ENCODE measurements at regions not wholly inside any gene's neighbourhood (a gene's known extent, or its start where the extent isn't known, plus 50 kb on each side); places are given as distances from the start of the nearest gene placed in this dataset.
A peak's percentile ranks its signal among the peaks of the same experiment; 100 is the strongest.

GRCh38 chr20:24779946-24780345 is 169.1 kb upstream of the CST7 start:
- no peak overlapping the region for H3K4me3 Mint-ChIP-seq
- no peak overlapping the region for H3K27ac Mint-ChIP-seq
- no peak for DNase-seq
- no peak for ATAC-seq (replicated peaks in 1 of 2)
- peaks cover 0 to 4% of the 10 kb centered on the region in 2 donors for H3K36me3 Mint-ChIP-seq (ENCODE audit: insufficient read depth in 2 of 2)
- H3K4me1 Mint-ChIP-seq (ENCODE audit: low read depth), result peaks cover 5% of the 10 kb centered on the region
- H3K27me3 Mint-ChIP-seq (ENCODE audit: low read depth), result peaks cover 49% of the 10 kb centered on the region
- peaks cover 5 to 6% of the 10 kb centered on the region in 2 donors for H3K9me3 Mint-ChIP-seq

GRCh38 chr20:24780674-24781417 is 168.2 kb upstream of the CST7 start:
- ATAC-seq (replicated peaks in 1 of 2) (peak; percentile 5 to 21), DNase-seq (no peak)
- H3K27ac Mint-ChIP-seq, result no peak overlapping the region
- H3K4me1 Mint-ChIP-seq (ENCODE audit: low read depth), result peaks cover 5% of the 10 kb centered on the region
- no peak overlapping the region for H3K4me3 Mint-ChIP-seq
- peaks cover 45% of the 10 kb centered on the region for H3K27me3 Mint-ChIP-seq (ENCODE audit: low read depth)
- peaks cover 0 to 2% of the 10 kb centered on the region in 2 donors for H3K36me3 Mint-ChIP-seq (ENCODE audit: insufficient read depth in 2 of 2)
- H3K9me3 Mint-ChIP-seq, result peaks cover 0 to 4% of the 10 kb centered on the region in 2 donors

- Mint-ChIP-seq H3K27ac (no peak overlapping the region), H3K36me3 (ENCODE audit: insufficient read depth in 2 of 2) (no peaks in the 10 kb centered on the region), H3K4me1 (ENCODE audit: low read depth) (peaks cover 5% of the 10 kb centered on the region), H3K9me3 (peaks cover 0 to 1% of the 10 kb centered on the region in 2 donors), H3K27me3 (ENCODE audit: low read depth) (peaks cover 41% of the 10 kb centered on the region), H3K4me3 (no peak overlapping the region)
- ATAC-seq (replicated peaks in 1 of 2) (peak; percentile 71 to 80), DNase-seq (peak; percentile 31 to 36)
These were observed 167.6 kb upstream of the CST7 start for GRCh38 chr20:24781418-24781980.

GRCh38 chr20:24782301-24782700 is 166.8 kb upstream of the CST7 start:
- ATAC-seq (replicated peaks in 1 of 2), result no peak
- Mint-ChIP-seq H3K27ac (no peak overlapping the region), H3K4me3 (no peak overlapping the region), H3K4me1 (ENCODE audit: low read depth) (peaks cover 5% of the 10 kb centered on the region), H3K9me3 (no peaks in the 10 kb centered on the region), H3K36me3 (ENCODE audit: insufficient read depth in 2 of 2) (no peaks in the 10 kb centered on the region), H3K27me3 (ENCODE audit: low read depth) (peaks cover 32% of the 10 kb centered on the region)
- no peak for DNase-seq

GRCh38 chr20:24782801-24783630 is 166.1 kb upstream of the CST7 start:
- Mint-ChIP-seq H3K4me1 (ENCODE audit: low read depth) (peaks cover 5% of the 10 kb centered on the region), H3K27me3 (ENCODE audit: low read depth) (peaks cover 26% of the 10 kb centered on the region), H3K36me3 (ENCODE audit: insufficient read depth in 2 of 2) (no peaks in the 10 kb centered on the region), H3K4me3 (no peak overlapping the region), H3K9me3 (no peaks in the 10 kb centered on the region), H3K27ac (no peak overlapping the region)
- ATAC-seq (replicated peaks in 1 of 2) (no peak), DNase-seq (no peak)

- no peak for ATAC-seq (replicated peaks in 1 of 2)
- Mint-ChIP-seq H3K27ac (no peak overlapping the region), H3K4me3 (no peak overlapping the region), H3K36me3 (ENCODE audit: insufficient read depth in 2 of 2) (no peaks in the 10 kb centered on the region), H3K4me1 (ENCODE audit: low read depth) (peaks cover 5% of the 10 kb centered on the region), H3K27me3 (ENCODE audit: low read depth) (peaks cover 25% of the 10 kb centered on the region), H3K9me3 (no peaks in the 10 kb centered on the region)
- peak; percentile 14 to 19 for DNase-seq
These were observed 165.2 kb upstream of the CST7 start for GRCh38 chr20:24783631-24784492.

GRCh38 chr20:24784607-24785006 is 164.5 kb upstream of the CST7 start:
- Mint-ChIP-seq H3K36me3 (ENCODE audit: insufficient read depth in 2 of 2) (no peaks in the 10 kb centered on the region), H3K4me3 (no peak overlapping the region), H3K9me3 (no peaks in the 10 kb centered on the region), H3K27ac (no peak overlapping the region), H3K27me3 (ENCODE audit: low read depth) (peaks cover 18% of the 10 kb centered on the region), H3K4me1 (ENCODE audit: low read depth) (peaks cover 5% of the 10 kb centered on the region)
- no peak for DNase-seq
- ATAC-seq (replicated peaks in 1 of 2), result no peak

GRCh38 chr20:24785141-24786110 is 163.6 kb upstream of the CST7 start:
- Mint-ChIP-seq H3K27ac (no peak overlapping the region), H3K27me3 (ENCODE audit: low read depth) (peaks cover 12% of the 10 kb centered on the region), H3K9me3 (no peaks in the 10 kb centered on the region), H3K4me3 (no peak overlapping the region), H3K36me3 (ENCODE audit: insufficient read depth in 2 of 2) (no peaks in the 10 kb centered on the region), H3K4me1 (ENCODE audit: low read depth) (peaks cover 1% of the 10 kb centered on the region)
- no peak for DNase-seq
- no peak for ATAC-seq (replicated peaks in 1 of 2)

- Mint-ChIP-seq H3K36me3 (ENCODE audit: insufficient read depth in 2 of 2) (no peaks in the 10 kb centered on the region), H3K9me3 (no peaks in the 10 kb centered on the region), H3K27me3 (ENCODE audit: low read depth) (peaks cover 10% of the 10 kb centered on the region), H3K4me1 (ENCODE audit: low read depth) (no peaks in the 10 kb centered on the region), H3K4me3 (no peak overlapping the region), H3K27ac (no peak overlapping the region)
- ATAC-seq (replicated peaks in 1 of 2) (no peak), DNase-seq (no peak)
These were observed 163.0 kb upstream of the CST7 start for GRCh38 chr20:24786111-24786495.

- H3K27me3 Mint-ChIP-seq (ENCODE audit: low read depth), result peaks cover 10% of the 10 kb centered on the region
- no peaks in the 10 kb centered on the region for H3K9me3 Mint-ChIP-seq
- no peaks in the 10 kb centered on the region for H3K36me3 Mint-ChIP-seq (ENCODE audit: insufficient read depth in 2 of 2)
- H3K4me1 Mint-ChIP-seq (ENCODE audit: low read depth), result no peaks in the 10 kb centered on the region
- H3K27ac Mint-ChIP-seq, result no peak overlapping the region
- H3K4me3 Mint-ChIP-seq, result no peak overlapping the region
- ATAC-seq (replicated peaks in 1 of 2) (no peak), DNase-seq (no peak)
These were observed 162.4 kb upstream of the CST7 start for GRCh38 chr20:24786646-24787045.

GRCh38 chr20:24787071-24787470 is 162.0 kb upstream of the CST7 start:
- DNase-seq, result no peak
- Mint-ChIP-seq H3K4me1 (ENCODE audit: low read depth) (no peaks in the 10 kb centered on the region), H3K4me3 (no peak overlapping the region), H3K27me3 (ENCODE audit: low read depth) (peaks cover 10% of the 10 kb centered on the region), H3K36me3 (ENCODE audit: insufficient read depth in 2 of 2) (no peaks in the 10 kb centered on the region), H3K27ac (no peak overlapping the region), H3K9me3 (no peaks in the 10 kb centered on the region)
- no peak for ATAC-seq (replicated peaks in 1 of 2)

- DNase-seq (no peak), ATAC-seq (replicated peaks in 1 of 2) (no peak)
- Mint-ChIP-seq H3K4me3 (no peak overlapping the region), H3K4me1 (ENCODE audit: low read depth) (no peaks in the 10 kb centered on the region), H3K36me3 (ENCODE audit: insufficient read depth in 2 of 2) (no peaks in the 10 kb centered on the region), H3K27ac (no peak overlapping the region), H3K27me3 (ENCODE audit: low read depth) (peaks cover 10% of the 10 kb centered on the region), H3K9me3 (no peaks in the 10 kb centered on the region)
These were observed 161.4 kb upstream of the CST7 start for GRCh38 chr20:24787621-24788020.
